ENCODE measurements at regions not wholly inside any gene's neighbourhood (a gene's known extent, or its start where the extent isn't known, plus 50 kb on each side); places are given as distances from the start of the nearest gene placed in this dataset.

DNA sequence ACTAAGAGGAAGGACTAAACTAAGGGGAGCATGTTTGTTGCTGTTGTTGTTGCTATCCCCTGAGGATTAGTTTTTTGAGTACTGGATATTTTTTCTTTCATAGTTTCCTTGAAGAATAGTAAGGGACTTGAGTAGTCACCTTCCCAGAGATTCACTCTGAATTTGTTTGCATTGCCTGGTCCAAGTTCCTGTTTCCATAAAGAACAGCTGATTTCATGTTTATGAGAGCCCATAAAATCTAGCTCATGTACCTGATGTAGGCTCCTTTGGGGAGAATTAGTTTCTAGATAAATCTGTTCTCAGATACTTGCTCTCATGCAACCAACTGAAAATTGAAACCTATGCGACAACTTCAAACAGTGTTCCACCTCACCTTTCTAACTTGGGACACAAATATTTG, 464.4 kb upstream of the MBL2 start:
- H3K36me3 ChIP-seq (ENCODE audit: control insufficient read depth, insufficient read depth, low read length), result no peaks in the 10 kb centered on the region
- FAIRE-seq, result no peak
- H3K27me3 ChIP-seq (ENCODE audit: control insufficient read depth, insufficient read depth, low read length), result no peaks in the 10 kb centered on the region

DNA sequence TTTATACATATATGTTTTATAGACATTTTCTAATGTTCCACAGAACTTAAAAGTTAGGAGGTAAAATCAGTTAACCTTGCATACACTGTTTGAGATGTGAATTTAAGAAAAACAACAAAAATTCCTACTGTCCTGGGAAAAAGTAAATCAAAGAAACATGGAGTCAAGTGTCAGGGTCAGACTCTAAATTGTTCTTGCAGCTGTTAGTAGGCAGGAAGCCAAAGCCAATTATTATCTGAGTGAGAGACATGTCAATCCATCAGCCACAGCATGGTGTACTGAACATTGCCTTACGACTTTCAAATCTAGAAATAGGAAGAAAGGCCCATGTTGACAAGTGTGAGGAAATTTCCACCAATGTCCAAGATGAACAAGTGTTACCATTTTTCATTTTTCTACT, 461.2 kb upstream of the MBL2 start:
- no peak for FAIRE-seq
- H3K27me3 ChIP-seq (ENCODE audit: control insufficient read depth, insufficient read depth, low read length), result no peaks in the 10 kb centered on the region
- no peaks in the 10 kb centered on the region for H3K36me3 ChIP-seq (ENCODE audit: control insufficient read depth, insufficient read depth, low read length)
- TF ChIP-seq, protein P1, sequence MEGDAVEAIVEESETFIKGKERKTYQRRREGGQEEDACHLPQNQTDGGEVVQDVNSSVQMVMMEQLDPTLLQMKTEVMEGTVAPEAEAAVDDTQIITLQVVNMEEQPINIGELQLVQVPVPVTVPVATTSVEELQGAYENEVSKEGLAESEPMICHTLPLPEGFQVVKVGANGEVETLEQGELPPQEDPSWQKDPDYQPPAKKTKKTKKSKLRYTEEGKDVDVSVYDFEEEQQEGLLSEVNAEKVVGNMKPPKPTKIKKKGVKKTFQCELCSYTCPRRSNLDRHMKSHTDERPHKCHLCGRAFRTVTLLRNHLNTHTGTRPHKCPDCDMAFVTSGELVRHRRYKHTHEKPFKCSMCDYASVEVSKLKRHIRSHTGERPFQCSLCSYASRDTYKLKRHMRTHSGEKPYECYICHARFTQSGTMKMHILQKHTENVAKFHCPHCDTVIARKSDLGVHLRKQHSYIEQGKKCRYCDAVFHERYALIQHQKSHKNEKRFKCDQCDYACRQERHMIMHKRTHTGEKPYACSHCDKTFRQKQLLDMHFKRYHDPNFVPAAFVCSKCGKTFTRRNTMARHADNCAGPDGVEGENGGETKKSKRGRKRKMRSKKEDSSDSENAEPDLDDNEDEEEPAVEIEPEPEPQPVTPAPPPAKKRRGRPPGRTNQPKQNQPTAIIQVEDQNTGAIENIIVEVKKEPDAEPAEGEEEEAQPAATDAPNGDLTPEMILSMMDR (IDR thresholded peaks at IDR 0.05; ENCODE audit: insufficient read depth, low read length, severe bottlenecking), result no peak
- no peak for DNase-seq (ENCODE audit: low read depth)
- no peak overlapping the region for H3K4me3 ChIP-seq (ENCODE audit: low read depth, low read length)

More for the DNA sequence above, 464.4 kb upstream of the MBL2 start:
- TF ChIP-seq, protein P1 (IDR thresholded peaks at IDR 0.05; ENCODE audit: insufficient read depth, low read length, severe bottlenecking), result no peak
- no peak for DNase-seq (ENCODE audit: low read depth)
- no peak overlapping the region for H3K4me3 ChIP-seq (ENCODE audit: low read depth, low read length)

DNA sequence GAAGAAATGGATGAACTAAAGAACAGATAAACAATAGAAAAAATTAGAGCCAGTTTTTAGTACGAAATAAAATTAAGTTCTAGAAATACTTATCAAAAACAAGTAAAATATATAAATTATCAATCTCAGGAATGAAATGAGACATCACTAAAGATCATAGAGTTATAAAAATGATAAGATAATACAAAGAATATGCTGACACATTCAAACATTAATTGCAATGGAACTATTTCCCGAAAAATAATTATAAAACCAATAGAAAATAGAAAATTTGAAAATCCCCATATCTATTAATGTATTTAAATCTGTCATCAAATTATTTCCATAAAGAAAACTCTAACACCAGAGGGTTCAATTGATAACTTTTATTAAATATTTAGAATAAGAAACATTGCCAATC, 458.1 kb upstream of the MBL2 start:
- DNase-seq (ENCODE audit: low read depth) (no peak), FAIRE-seq (no peak)
- TF ChIP-seq, protein P1 (IDR thresholded peaks at IDR 0.05; ENCODE audit: insufficient read depth, low read length, severe bottlenecking), result no peak
- Histone ChIP-seq H3K36me3 (ENCODE audit: control insufficient read depth, insufficient read depth, low read length) (no peaks in the 10 kb centered on the region), H3K27me3 (ENCODE audit: control insufficient read depth, insufficient read depth, low read length) (no peaks in the 10 kb centered on the region), H3K4me3 (ENCODE audit: low read depth, low read length) (no peak overlapping the region)

DNA sequence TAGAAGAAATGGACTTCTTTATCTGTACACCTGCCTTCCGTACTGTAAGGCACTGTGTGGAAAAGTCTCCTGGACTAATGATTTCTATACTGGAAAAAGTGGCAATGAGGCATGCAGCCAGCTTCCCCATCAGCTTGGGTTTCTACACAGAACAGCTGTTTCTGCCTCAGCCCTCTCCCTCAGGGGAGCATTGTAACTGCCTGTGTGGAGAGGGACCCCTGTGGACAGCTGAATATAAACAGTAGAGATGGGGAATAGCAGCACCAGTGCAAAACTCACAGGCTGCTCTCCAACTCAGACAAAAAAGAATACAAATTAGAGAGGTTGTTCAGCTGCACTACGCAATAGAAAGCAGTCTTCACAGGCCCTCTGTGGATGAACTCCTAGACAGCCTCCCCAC, 451.3 kb upstream of the MBL2 start:
- FAIRE-seq, result no peak
- H3K36me3 ChIP-seq (ENCODE audit: control insufficient read depth, insufficient read depth, low read length), result no peaks in the 10 kb centered on the region
- no peak overlapping the region for H3K4me3 ChIP-seq (ENCODE audit: low read depth, low read length)
- DNase-seq (ENCODE audit: low read depth), result no peak
- TF ChIP-seq, protein P1 (IDR thresholded peaks at IDR 0.05; ENCODE audit: insufficient read depth, low read length, severe bottlenecking), result no peak
- H3K27me3 ChIP-seq (ENCODE audit: control insufficient read depth, insufficient read depth, low read length), result no peaks in the 10 kb centered on the region

DNA sequence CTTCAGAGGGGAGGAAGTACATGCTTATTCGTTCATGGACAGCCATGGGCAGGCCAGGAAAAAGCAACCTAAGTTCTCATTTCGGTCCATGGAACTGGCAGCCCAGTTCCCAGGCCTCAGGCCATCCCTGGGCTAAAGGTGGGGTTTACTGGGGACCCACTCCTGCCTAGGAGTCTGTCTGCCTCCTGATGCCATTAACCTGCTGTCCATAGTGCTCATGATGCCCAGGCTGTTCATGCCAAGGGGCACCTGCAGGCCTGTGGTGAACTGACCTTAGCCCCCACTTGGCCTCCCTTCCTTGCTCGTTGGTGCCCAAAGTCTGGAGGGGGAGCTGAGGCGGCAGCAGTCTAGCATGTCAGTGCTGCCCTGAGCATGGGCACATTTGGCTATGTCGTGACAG, 450.2 kb upstream of the MBL2 start:
- FAIRE-seq (no peak), DNase-seq (ENCODE audit: low read depth) (no peak)
- Histone ChIP-seq H3K4me3 (ENCODE audit: low read depth, low read length) (no peak overlapping the region), H3K27me3 (ENCODE audit: control insufficient read depth, insufficient read depth, low read length) (no peaks in the 10 kb centered on the region), H3K36me3 (ENCODE audit: control insufficient read depth, insufficient read depth, low read length) (no peaks in the 10 kb centered on the region)
- TF ChIP-seq, protein P1 (IDR thresholded peaks at IDR 0.05; ENCODE audit: insufficient read depth, low read length, severe bottlenecking), result no peak

DNA sequence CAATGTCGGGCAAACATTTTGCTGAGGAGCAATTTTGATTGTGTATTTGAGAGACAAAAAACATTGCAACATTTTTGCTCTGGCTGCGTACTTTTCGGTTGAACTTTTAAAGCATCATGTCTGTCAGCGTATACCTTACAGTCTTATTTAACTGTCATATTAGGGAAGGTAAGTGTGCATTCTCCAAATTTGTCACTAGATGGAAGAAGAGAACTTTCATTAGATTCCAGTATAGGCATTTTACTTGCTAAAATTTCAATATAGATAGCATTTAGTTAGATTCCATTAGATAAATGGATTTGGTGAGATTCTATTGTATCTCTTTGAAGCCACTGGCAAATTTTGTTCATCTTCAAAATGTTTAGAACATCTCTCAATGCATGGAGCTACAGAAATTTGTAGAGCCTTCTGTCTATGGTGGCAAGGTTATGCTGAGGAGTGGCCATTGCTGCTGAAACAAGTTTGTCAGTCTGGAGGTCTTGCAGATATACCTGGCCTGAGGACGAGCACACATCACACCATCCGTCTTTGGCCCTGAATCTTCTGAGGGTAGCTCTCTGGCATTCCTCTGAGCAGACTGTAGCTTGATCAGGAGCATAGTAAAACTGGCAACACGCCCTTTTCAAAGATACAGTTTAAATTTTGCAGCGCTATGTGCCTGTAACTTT, 437.5 kb upstream of the MBL2 start:
- FAIRE-seq, result no peak
- DNase-seq (ENCODE audit: low read depth), result peak; percentile 60
- TF ChIP-seq, protein P1 (IDR thresholded peaks at IDR 0.05; ENCODE audit: insufficient read depth, low read length, severe bottlenecking), result peak; percentile 26
- H3K27me3 ChIP-seq (ENCODE audit: control insufficient read depth, insufficient read depth, low read length), result no peaks in the 10 kb centered on the region
- no peak overlapping the region for H3K4me3 ChIP-seq (ENCODE audit: low read depth, low read length)
- no peaks in the 10 kb centered on the region for H3K36me3 ChIP-seq (ENCODE audit: control insufficient read depth, insufficient read depth, low read length)
